ENCODE measurements at regions not wholly inside any gene's neighbourhood (a gene's known extent, or its start where the extent isn't known, plus 50 kb on each side); places are given as distances from the start of the nearest gene placed in this dataset.

GRCh38 chr5:99037668-99038067 is 108.9 kb upstream of the CHD1 start:
- Histone ChIP-seq H3K79me2 (ENCODE audit: insufficient read depth, low read depth) (no peaks in the 10 kb centered on the region), H3K27ac (no peak overlapping the region), H3K36me3 (ENCODE audit: insufficient read depth) (no peaks in the 10 kb centered on the region), H3K27me3 (ENCODE audit: insufficient read depth, low read depth) (no peaks in the 10 kb centered on the region), H3K4me1 (ENCODE audit: low read depth, poor library complexity, severe bottlenecking) (peaks cover 9% of the 10 kb centered on the region), H3K9ac (no peak overlapping the region), H2AFZ (ENCODE audit: low read depth) (no peak overlapping the region), H3K4me3 (IDR thresholded peaks at IDR 0.05; ENCODE audit: insufficient read depth, low read depth, low read length) (no peak overlapping the region), H4K20me1 (ENCODE audit: insufficient read depth) (no peaks in the 10 kb centered on the region), H3K4me2 (no peak overlapping the region)
- no peak for TF ChIP-seq CTCF (conservative IDR thresholded peaks at IDR 0.05; ENCODE audit: low read depth, low read length)

GRCh38 chr5:99035942-99036341 is 107.1 kb upstream of the CHD1 start:
- Histone ChIP-seq H3K27ac (no peak overlapping the region), H3K4me1 (ENCODE audit: low read depth, poor library complexity, severe bottlenecking) (peaks cover 14% of the 10 kb centered on the region), H3K79me2 (ENCODE audit: insufficient read depth, low read depth) (no peaks in the 10 kb centered on the region), H2AFZ (ENCODE audit: low read depth) (no peak overlapping the region), H3K36me3 (ENCODE audit: insufficient read depth) (no peaks in the 10 kb centered on the region), H3K4me3 (IDR thresholded peaks at IDR 0.05; ENCODE audit: insufficient read depth, low read depth, low read length) (no peak overlapping the region), H4K20me1 (ENCODE audit: insufficient read depth) (no peaks in the 10 kb centered on the region), H3K9ac (no peak overlapping the region), H3K27me3 (ENCODE audit: insufficient read depth, low read depth) (no peaks in the 10 kb centered on the region), H3K4me2 (no peak overlapping the region)
- TF ChIP-seq CTCF (conservative IDR thresholded peaks at IDR 0.05; ENCODE audit: low read depth, low read length): no peak

- Histone ChIP-seq H3K27me3 (ENCODE audit: insufficient read depth, low read depth) (peaks cover 1% of the 10 kb centered on the region; the same call in 1 of the 2 replicates), H3K36me3 (ENCODE audit: insufficient read depth) (no peaks in the 10 kb centered on the region), H3K4me1 (ENCODE audit: low read depth, poor library complexity, severe bottlenecking) (peaks cover 14% of the 10 kb centered on the region), H4K20me1 (ENCODE audit: insufficient read depth) (no peaks in the 10 kb centered on the region), H3K9ac (no peak overlapping the region), H3K4me3 (IDR thresholded peaks at IDR 0.05; ENCODE audit: insufficient read depth, low read depth, low read length) (no peak overlapping the region), H2AFZ (ENCODE audit: low read depth) (no peak overlapping the region), H3K79me2 (ENCODE audit: insufficient read depth, low read depth) (no peaks in the 10 kb centered on the region), H3K27ac (no peak overlapping the region), H3K4me2 (no peak overlapping the region)
- no peak for TF ChIP-seq CTCF (conservative IDR thresholded peaks at IDR 0.05; ENCODE audit: low read depth, low read length)
Observed at GRCh38 chr5:99034336-99034735, 105.5 kb upstream of the CHD1 start.

- Histone ChIP-seq H3K4me3 (IDR thresholded peaks at IDR 0.05; ENCODE audit: insufficient read depth, low read depth, low read length) (no peak overlapping the region), H3K79me2 (ENCODE audit: insufficient read depth, low read depth) (no peaks in the 10 kb centered on the region), H3K4me2 (peak overlapping the region; percentile 79), H3K4me1 (ENCODE audit: low read depth, poor library complexity, severe bottlenecking) (peaks cover 19% of the 10 kb centered on the region), H4K20me1 (ENCODE audit: insufficient read depth) (no peaks in the 10 kb centered on the region), H3K9ac (peak overlapping the region; percentile 10; the same call in 1 of the 2 replicates), H2AFZ (ENCODE audit: low read depth) (peak overlapping the region; percentile 56), H3K27ac (no peak overlapping the region), H3K36me3 (ENCODE audit: insufficient read depth) (no peaks in the 10 kb centered on the region), H3K27me3 (ENCODE audit: insufficient read depth, low read depth) (peaks cover 6% of the 10 kb centered on the region; the same call in 1 of the 2 replicates)
- TF ChIP-seq CTCF (conservative IDR thresholded peaks at IDR 0.05; ENCODE audit: low read depth, low read length): no peak
Observed at GRCh38 chr5:99033014-99033900, 104.5 kb upstream of the CHD1 start.

All from KMS-11 (cell line).